GM19023 (cell line): ENCODE measurements at regions not wholly inside any gene's neighbourhood (a gene's known extent, or its start where the extent isn't known, plus 50 kb on each side); places are given as distances from the start of the nearest gene placed in this dataset.

Experiments
- ATAC-seq: cut with Tn5 transposase; IDR thresholded peaks from one replicate; pipeline ENCODE4 v1.9.1; 2021; ENCODE audit warnings: mild to moderate bottlenecking, moderate library complexity; ENCODE audit not compliant: unreplicated experiment

- ATAC-seq: no peak
These were observed 310.5 kb downstream of the GPAM start for GRCh38 chr10:111873041-111873440.

GRCh38 chr10:111873621-111874135 lies 309.9 kb downstream of the GPAM start:
- ATAC-seq: no peak

GRCh38 chr10:111874576-111874975 lies 309.0 kb downstream of the GPAM start:
- ATAC-seq: no peak

GRCh38 chr10:111875725-111876124 lies 307.8 kb downstream of the GPAM start:
- ATAC-seq: no peak

- no peak for ATAC-seq
These were observed 306.3 kb downstream of the GPAM start for GRCh38 chr10:111877258-111877657.

- no peak for ATAC-seq
These were observed 303.6 kb downstream of the GPAM start for GRCh38 chr10:111879969-111880368.

GRCh38 chr10:111885046-111885445 lies 298.5 kb downstream of the GPAM start:
- ATAC-seq: no peak

- ATAC-seq: no peak
These were observed 297.6 kb downstream of the GPAM start for GRCh38 chr10:111885919-111886318.

GRCh38 chr10:111887266-111887665 lies 296.3 kb downstream of the GPAM start:
- ATAC-seq: no peak

- ATAC-seq: no peak
These were observed 293.5 kb downstream of the GPAM start for GRCh38 chr10:111890046-111890445.

GRCh38 chr10:111916011-111916410 lies 267.6 kb downstream of the GPAM start:
- ATAC-seq: no peak

- ATAC-seq: no peak
These were observed 261.7 kb downstream of the GPAM start for GRCh38 chr10:111921821-111922220.

- no peak for ATAC-seq
These were observed 260.5 kb downstream of the GPAM start for GRCh38 chr10:111923032-111923431.

GRCh38 chr10:111926286-111926685 lies 257.3 kb downstream of the GPAM start:
- no peak for ATAC-seq

GRCh38 chr10:111933937-111934336 lies 249.6 kb downstream of the GPAM start:
- ATAC-seq: no peak

GRCh38 chr10:111934931-111935330 lies 248.6 kb downstream of the GPAM start:
- no peak for ATAC-seq

- no peak for ATAC-seq
These were observed 247.4 kb downstream of the GPAM start for GRCh38 chr10:111936143-111936542.

GRCh38 chr10:111944331-111944730 lies 239.2 kb downstream of the GPAM start:
- ATAC-seq: no peak

- ATAC-seq: no peak
These were observed 229.6 kb downstream of the GPAM start for GRCh38 chr10:111953949-111954348.

GRCh38 chr10:111954386-111954785 lies 229.2 kb downstream of the GPAM start:
- ATAC-seq: no peak

- no peak for ATAC-seq
These were observed 226.7 kb downstream of the GPAM start for GRCh38 chr10:111956841-111957240.

- no peak for ATAC-seq
These were observed 220.6 kb downstream of the GPAM start for GRCh38 chr10:111962951-111963350.

- ATAC-seq: no peak
These were observed 216.4 kb downstream of the GPAM start for GRCh38 chr10:111967116-111967515.

GRCh38 chr10:111967547-111967946 lies 216.0 kb downstream of the GPAM start:
- ATAC-seq: no peak
